GM19240 (cell line): ENCODE measurements at regions not wholly inside any gene's neighbourhood (a gene's known extent, or its start where the extent isn't known, plus 50 kb on each side); places are given as distances from the start of the nearest gene placed in this dataset.
"Not testable (repeated sequence)": the region's sequence is repeated elsewhere in the genome, so short reads cannot be mapped to it uniquely, and the experiment has no call there.

Experiments
- DNase-seq: peaks from one replicate; pipeline ENCODE4 v3.0.0; 2011; ENCODE audit warnings: low spot score; ENCODE audit not compliant: insufficient read length

DNA sequence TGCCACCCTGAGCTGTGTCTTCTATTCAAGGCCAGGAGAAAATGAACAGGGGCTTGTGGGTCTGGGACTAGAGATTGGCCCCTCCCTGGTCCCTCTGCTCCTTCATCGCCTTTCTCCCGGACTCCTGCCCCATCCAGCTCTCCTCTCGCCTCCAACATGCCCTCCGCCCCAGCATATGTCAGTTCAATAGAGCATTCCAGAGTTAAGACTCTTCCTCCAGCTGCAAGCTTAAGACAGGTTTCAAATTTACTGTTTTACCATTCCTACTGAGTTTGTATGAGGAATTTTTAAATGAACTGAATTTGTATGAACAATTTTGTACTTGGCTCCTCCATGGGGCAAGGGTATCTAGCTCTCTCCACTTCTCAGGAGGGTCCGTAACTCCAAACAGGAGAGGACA is 195.6 kb downstream of the TBC1D2B start:
- DNase-seq, result no peak

DNA sequence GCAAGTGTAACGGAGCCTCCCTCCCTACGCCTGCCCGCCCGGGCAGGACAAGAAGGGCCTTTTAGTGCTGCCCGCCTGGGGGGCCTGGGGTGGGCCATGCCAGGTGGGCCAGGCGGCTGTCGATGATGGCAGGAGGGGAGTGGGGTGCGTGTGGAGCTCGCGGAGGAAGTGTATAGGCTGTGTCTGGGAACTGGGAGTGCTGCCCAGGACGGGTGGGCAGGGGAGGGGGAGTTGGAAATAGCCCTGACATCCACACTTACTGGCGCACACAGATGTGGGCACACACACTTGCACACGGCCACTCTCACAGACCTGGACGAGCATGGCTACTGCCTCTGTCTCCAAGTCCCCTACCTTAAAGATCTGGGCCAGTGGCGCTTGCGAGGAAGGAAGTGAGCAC is 196.0 kb downstream of the TBC1D2B start:
- DNase-seq, result not testable (repeated sequence)

DNA sequence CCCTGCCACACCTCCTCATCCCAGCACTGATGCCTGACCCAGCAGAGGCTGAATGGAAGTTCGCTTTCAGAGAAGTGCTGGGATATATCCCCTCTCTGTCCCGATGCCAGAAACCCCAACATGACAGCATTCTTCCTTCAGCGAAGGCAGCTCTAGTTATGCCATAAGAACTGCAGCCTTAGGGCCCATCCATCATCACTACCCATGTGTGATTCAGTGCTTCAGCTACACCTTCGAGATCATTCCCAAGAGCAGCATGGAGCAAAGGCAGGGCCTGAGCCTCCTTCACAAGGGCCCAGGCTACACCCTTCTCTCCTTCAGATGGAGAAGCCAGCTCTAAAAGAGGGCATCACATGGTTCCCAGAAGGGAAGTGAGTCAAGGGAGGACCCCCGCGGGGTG is 198.0 kb downstream of the TBC1D2B start:
- DNase-seq, result not testable (repeated sequence)

DNA sequence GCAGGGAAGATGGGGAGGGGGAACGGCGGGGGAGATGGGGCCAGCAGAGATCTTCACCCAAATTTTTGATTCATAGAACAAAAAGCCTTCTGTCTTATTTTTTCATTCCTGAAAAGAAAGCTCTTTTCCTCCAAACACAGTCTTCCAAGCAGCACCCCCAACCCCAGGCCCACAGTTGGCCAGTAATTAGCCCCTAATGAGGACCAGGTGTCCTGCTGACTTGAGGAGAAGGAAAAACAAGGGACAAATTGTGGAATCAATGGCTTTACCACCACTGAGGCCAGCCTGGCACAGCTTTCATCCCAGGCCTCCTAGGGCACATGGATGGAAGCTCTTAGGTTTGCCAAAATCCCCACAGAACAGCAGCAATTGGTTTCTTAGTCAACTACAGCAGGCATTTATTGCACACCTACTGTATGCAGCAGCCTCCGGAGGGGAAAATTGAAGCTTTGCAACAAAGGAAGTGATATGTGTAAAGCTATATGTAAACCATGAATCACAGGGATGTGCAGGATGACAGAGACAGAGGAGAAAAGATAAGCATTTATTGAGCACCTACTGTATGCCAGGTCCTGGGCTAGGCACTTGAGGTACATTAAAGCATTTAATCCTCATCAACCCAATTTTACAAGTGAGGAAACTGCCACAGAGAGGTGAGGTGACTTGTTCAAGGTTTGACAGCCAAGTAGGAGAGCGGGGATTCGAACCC is 199.5 kb downstream of the TBC1D2B start:
- DNase-seq, result no peak

DNA sequence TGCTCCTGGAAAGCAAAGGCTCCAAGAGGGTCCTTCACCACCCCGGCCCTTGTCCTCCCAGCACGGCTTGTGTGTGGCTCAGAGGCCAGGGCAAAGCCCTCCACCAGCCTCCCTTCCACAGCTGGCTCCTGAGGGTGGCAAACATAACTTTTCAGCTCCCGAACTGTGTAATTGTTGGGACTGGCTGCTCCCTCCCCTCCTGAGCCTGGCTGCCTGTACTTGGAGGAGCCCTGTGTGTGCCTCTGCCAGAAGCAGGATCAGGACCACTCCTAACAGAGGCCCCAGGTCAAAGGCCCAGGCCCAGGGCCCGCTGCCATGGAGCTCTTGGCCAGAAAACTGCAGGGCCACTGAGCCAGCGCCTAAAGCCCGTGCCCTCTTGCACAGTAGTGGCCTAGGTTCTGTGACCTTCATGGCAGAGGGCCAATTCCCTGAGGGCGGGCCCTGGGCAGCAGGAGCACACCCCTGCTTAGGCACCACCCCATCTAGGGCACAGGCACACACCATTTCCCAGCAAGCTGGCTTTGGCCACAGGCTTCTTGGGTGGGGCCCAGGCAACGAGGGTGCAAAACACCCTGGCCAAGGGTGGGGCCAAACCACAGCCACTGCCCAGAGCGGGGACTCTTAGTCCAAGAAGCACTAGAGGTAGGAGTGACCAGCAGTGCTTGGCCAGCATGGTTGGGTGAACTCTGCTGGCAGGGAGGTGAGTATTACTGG is 201.2 kb downstream of the TBC1D2B start:
- not testable (repeated sequence) for DNase-seq

DNA sequence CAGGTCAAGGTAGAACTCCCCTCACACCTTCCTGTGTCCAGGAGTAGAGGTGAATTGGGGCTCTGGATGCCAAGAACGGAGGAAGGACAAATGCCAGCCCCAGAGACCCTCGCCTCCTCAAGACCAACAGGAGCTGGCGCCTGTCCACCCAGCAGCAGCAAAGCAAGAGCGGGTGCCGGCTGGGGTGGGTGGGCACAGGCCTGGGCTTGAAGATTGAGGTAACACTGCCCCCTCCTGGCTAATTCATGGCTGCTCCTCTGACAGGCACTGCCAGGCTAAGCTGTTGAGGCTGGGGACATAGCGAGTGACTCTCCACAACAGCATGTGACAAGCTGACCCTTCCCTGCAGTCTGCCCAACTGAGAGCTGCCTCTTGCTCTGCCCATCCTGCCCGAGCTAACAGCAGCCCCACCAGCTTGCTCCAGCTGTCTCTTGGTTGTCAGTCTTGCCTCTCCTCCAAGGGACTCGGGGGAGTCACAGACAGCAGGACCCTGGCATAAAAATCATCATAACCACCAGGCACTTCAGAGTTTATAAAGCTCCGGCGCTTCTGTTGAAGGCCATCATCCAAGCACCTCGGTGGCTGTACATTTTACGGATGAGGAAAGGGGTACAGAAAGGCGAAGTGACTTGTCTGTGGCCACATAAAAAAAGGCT is 202.3 kb downstream of the TBC1D2B start:
- DNase-seq, result not testable (repeated sequence)

DNA sequence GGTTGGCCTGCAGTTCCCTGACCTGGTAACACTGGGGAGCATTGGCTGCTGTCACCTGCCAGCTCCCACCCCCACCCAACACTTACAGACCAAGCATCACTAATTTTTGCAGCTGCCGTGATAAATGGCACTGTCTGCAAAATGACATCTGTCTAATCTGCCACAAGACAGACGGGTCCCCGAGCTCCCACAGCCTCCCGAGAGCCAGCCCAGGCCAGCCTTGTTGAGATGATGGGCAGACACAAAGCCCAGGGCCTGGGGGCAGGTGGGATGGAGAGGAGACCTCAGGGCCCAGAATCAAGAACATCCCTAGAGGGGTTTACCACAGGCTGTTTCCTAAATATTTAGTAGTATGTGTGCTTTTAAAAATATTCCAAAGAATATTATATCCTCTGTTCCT is 203.4 kb downstream of the TBC1D2B start:
- DNase-seq, result no peak

DNA sequence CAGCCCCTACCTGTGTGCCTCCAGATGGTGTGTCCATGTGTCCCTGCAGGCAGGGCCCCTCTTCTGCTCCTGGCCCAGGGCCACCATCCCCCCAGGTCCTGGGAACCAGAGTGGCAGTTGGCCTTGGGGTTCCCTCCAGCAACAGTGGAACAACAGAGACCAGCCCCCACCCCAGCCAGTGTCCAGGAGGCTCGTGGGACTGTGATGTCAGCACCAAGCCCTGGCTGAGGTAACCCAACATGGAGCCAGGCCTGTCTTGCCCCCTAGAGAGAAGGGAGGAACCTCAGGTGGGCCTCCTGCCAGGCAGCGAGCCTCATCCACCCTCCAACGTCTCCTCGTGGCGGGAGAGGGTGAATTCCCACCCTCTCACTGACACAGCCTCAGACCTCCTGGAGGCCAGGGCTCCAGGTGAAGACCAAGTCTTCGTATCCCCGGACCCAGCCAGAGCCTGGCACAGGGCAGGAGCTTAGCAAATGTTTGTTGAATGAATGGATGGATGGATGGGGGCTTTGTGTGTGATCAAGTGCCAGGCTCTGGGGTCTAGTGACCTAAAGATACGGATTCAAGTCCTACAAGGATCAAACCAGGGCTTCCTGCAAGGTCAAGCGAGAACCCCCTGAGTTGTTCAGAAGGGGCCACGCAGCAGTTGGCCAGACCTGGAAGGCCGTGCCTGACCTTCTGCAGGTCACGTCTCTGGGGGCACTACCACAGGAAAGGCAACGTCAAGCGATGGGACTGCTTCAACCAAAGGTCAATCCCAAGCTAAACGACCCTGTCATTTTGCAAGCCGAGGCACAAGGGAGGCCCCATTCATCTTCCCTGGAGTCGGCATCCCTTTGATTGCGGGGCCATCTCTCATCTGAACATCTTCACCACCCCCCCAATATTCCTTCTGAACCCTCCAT is 204.7 kb downstream of the TBC1D2B start:
- not testable (repeated sequence) for DNase-seq

DNA sequence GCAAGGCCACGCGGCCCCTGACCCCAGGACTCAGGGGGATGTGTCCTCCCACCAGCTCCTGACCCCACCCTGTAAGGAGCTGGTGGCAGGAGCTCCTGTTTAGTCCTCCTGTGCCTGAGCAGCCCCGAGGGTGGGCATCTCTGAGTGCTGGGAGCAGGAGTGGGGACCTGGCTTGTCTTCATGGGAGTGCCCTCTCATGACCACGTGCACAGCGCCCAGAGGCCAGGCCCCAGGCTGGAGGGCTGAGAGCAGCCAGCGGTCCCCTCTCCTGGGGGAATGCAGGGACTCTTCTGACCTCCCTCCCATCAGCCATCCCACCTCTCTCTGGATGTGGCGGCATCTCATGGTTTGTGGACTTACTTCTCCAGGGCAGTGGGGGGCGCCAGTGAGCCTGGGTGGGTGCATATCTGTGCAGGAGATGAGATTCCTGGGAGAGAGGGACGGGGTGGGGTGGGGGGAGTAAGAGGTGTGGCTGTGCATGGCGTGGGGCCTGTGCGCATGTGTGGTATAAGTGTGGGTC is 205.6 kb downstream of the TBC1D2B start:
- DNase-seq, result no peak

DNA sequence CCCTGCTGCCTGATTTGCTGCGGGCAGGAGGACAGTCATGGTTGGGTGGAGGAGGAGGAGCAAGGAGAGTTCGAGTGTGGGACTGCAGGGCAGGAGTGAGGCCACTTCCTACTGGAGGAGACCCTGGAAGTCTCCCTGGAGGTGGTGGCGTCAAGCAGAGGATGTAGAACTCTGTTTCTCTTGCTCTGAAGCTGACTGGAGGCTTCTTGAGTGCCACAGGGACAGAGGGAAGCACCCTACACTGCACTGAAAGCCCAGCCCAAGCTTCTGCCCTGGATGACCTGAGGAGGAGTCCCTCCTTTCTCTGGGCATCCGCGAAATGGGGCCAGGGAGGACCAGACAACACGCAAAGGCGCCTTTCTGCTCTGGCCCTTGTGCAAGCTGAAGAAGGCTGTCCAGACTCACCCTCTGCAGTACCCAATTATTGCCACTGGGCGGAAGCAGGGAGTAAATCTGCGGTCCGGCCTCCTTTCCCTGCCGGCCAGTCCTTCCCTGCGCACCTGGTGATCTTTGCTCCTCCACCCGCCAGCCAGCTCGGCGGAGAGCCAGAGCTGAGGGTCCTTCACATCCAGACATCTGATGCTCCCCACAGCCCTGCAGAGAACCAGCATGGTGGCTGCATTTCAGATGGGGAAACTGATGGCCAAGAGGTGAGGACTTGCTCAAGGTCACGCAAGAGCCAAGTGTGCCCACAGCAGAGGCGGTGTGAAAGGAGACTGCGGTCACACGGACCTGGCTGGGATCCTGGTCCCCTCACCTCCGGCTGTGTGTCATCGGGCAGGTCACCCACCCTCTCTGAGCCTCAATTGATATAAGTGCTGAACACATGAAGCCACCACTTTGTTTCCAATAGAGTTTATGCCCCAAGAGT is 207.1 kb downstream of the TBC1D2B start:
- DNase-seq, result peak; percentile 73

DNA sequence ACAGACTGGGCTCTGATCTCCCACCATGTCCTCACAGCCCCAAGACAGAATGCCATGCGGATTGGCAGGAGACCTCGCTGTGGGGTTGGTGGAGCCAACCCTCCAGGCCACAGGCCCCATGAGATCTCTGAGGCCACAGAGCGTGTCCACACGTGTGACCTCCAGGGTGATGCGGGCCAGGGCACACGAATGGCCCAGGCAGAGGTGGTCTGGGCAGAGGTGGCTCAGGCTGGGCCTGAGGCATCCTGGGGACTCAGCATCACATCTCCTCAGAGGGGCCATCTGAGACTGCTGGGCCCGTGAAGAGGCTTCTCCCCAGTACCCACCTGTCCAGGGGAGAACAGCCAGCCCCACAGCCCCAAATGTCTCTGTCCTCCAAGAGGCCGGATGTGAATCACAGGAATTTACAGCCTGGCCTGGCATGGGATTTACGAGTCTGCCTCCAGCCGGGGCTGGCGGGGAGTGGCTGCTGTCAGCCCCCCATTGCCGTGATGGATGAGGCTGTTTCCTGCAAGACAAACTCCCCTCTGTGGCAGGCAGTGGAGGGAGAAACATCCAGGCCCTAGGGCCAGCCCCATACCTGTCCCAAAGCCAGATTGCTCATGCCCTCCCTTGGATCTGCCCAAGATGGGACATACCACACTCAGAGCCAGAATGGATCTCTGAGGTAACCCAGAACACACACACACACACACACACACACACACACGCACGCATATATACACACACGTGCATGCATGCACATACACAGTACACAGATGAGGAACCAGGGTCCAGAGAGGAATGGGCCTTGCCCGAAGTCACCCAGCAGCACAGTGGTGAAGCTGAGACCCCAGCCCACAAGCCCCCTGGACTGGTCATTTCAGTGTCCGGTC is 208.3 kb downstream of the TBC1D2B start:
- no peak for DNase-seq

DNA sequence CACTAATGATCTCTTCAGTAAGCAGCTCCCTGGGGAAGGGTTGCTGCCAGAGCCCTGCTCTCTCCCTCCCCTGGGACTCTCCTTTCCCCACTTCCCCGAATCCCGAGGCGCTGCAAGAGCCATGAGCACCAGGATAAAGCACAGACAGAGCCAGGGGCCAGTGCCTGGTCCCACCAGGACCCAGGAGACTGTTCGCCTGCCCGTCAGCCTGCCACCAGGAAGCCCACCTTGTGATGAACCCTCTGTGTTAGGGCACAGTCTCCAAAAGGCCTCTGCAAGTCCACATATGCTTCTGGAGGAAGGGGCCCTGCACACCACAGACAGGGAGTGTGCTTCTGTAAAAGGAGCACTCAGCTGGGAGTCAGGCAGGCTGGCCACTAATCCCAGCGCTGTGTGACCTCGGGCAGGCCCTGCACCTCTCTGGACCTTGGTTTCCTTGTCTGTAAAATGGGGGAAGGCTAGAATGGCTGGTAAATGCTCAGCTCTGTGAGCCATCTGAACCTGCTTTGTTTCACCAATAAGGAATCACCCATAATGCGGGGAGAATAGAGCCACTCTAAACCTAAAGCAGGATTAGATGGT is 209.4 kb downstream of the TBC1D2B start:
- DNase-seq, result not testable (repeated sequence)

DNA sequence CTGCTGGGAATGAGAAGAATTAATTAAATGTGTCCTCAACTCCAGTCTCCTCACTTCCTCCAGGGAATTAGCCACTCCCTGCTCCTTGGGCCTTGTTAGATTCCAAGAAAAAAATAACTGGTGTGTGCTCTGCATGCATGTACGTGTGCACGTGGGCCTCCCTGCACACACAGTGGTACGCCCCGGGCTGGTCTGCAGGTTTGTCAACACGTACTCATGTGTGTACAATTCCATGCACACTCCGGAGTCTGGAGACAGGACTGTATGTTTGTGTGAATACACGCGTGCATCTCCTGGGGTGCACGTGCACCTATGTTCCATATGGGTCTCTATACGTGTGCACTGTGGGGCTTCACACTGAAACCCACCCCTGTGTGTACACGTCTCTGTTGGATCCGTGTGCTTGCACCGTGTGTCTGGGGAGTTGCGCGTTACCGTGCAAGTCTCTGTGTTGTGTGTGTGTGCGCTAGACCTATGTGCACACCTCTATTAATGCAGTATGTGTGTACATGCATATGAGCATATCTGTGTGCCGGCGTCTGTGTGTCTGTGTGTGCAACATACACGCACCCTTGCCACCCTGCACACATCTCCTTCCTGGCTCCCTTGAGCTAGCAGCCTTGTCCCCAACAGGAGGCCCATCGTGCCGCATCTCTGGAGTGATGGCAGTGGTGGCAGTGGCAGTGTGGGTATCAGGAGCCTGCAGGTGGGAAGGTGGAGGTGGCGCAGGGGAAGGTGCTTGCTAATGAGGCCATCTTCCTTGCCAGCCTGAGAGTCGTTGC is 210.1 kb downstream of the TBC1D2B start:
- DNase-seq, result no peak

DNA sequence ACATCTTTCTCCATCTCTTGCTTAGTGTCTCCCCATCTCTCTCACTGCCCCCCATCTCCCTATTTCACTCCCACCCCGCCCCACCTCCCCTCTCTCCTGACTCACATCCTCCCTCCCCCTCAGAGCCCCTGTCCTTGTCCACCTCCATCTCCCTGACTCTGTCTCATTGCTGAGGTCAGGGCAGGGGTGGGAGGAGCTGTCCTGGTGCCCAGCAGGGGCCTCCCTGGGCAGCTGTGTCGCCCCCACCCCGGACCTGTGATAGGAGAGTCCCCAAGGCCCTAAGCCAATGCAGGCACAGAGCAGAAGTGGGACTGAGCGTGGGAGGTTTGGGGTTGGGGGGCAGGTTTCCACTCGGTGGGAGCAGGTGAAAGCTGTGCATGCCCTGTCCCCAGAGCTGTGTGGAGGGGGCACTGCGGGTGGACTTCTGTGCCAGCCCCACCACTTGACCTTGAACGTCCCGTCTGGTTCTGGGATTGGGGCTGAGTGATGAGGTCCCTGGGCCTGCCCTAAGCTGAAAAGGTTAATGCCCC is 210.8 kb downstream of the TBC1D2B start:
- DNase-seq, result no peak

DNA sequence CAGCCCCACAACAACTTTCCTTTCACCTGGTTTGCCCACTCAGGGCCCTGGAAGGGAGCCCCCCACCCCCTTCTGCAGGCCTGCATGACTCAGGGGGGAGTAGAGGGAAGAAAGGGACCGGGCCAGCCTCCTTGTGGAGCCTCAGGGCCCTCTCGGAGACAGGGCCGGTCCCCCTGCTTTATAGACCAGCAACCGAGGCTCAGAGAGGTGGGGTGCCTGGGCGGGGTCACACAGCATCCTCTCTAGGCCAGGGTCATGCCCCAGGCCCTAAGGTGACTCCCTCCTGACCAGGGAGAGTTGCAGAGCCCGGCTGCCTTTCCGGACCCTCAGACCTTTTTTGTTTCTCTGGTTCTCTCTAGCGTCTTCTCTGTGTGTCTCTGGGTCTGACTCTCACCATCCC is 211.3 kb downstream of the TBC1D2B start:
- no peak for DNase-seq

DNA sequence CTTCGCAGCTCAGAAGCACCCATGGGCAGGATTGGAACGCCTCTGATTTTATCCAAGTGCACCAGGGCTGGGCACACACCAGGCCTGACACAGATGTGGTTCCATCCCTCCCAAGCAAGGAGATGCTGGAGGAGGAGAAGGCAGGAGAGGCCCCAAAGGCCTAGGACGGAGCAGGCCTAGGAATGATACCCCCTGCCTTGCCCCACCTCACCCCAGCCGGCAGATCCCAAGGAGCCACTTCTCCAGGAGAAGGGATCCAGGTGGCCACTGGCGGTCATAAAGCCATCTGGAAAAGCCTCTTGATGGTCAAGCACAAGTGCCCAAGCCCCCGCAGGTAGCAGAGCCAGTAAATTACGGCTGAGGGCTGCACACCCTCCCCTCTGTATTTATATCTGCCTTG is 211.8 kb downstream of the TBC1D2B start:
- no peak for DNase-seq

DNA sequence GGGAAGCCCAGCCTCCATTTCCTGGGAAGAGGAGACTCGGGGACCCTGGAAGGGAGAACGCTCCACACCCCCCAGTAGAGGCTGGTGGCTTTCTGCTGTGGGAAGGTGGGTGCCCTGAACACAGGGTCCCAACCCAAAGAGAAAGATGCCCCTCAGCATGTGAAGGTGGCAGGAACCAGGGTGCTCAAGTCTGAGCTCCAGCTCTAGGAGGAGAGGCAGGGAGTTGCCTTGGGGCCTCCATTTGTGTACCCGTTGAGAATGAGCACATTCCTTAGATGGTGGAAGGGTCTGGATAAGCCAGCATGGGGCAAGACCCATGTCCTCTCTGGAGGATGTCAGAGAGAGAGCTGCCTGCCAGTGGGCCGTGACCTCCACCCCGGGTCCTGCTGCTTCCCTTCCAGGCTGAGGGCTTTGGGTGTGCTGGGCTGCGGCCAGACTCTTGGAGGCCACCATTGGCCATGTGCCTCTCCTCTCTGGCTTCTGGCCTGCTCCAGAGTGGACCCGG is 212.4 kb downstream of the TBC1D2B start:
- DNase-seq, result no peak
